GM18868 (cell line): ENCODE measurements at regions not wholly inside any gene's neighbourhood (a gene's known extent, or its start where the extent isn't known, plus 50 kb on each side); places are given as distances from the start of the nearest gene placed in this dataset.

Source experiments
- ATAC-seq: cut with Tn5 transposase; IDR thresholded peaks from one replicate; pipeline ENCODE4 v1.9.1; 2021; ENCODE audit warnings: mild to moderate bottlenecking, moderate library complexity; ENCODE audit not compliant: unreplicated experiment

DNA sequence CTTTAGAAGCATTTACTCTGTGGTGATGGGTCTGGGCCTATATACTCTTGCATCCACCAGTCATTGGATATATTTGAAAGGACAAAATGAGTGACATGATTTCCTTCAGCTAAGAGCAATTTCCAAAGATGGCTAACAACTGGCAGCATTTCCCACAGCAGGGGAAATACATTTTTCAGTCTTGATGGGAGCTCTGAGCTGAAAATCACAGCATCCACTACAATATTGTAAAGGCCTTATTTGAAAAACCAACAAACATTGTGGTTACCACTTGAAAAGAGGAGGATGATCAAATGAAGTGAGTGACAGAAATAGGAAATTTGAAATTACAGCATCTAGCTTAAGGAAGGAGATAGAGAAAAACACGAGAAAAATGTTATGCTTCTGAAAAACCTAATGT, 705.0 kb upstream of the EPHA7 start:
- ATAC-seq: no peak

- ATAC-seq: no peak
Observed at GRCh38 chr6:94121094-94121493, 701.7 kb upstream of the EPHA7 start.

- ATAC-seq: no peak
Observed at GRCh38 chr6:94099072-94099471, 679.7 kb upstream of the EPHA7 start.

DNA sequence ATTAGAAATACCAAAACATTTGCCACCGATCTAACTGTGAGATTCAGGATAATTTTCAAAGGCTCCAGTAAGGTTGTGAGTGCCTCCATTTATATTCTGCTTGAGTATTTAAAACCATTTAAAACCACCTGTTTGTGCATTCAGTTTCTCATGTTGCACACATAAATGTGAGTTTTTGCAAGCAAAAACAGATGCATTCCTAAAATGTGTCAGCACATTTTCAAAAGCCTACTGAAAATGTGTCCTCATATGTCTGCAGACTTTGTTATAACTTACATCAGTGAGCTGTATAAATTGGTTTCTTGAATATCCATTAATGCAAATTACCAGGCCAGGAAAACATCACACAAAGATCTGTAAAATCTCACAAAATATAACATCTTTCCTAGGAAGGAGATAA, 676.6 kb upstream of the EPHA7 start:
- ATAC-seq: no peak

GRCh38 chr6:94089941-94090340, 670.6 kb upstream of the EPHA7 start:
- ATAC-seq: no peak

- no peak for ATAC-seq
Observed at GRCh38 chr6:94088870-94089269, 669.5 kb upstream of the EPHA7 start.

- no peak for ATAC-seq
Observed at GRCh38 chr6:94074764-94075163, 655.4 kb upstream of the EPHA7 start.

- no peak for ATAC-seq
Observed at GRCh38 chr6:94071835-94072234, 652.5 kb upstream of the EPHA7 start.

DNA sequence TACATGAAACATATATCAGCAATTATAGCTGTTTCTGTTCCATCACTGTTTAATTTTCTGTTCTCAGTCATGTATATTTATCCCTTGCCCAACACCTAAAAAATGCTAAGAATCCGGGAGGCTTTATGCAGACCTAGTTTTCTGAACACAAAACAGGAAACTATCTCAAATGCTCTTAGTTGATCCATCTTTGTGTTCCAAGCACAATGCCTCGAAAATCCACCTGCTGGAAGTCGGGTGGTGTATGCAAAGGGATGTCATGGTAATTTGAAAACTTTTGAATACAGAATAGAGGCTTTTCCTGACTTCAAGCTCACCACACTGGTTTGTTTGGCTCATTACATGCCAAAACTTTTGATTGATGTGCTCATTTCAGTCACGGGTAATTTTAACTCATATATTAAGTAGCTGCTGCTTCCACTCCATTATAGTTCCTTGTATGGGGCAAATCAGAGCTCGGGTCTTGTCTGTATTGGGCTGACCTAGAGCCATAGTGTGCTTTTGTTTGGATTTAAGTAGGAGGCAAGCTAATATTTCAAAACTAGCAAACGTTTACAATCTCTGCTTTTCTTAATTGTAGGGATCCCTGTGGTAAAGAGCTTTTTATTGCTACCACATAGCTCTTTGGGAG, 646.5 kb upstream of the EPHA7 start:
- no peak for ATAC-seq

DNA sequence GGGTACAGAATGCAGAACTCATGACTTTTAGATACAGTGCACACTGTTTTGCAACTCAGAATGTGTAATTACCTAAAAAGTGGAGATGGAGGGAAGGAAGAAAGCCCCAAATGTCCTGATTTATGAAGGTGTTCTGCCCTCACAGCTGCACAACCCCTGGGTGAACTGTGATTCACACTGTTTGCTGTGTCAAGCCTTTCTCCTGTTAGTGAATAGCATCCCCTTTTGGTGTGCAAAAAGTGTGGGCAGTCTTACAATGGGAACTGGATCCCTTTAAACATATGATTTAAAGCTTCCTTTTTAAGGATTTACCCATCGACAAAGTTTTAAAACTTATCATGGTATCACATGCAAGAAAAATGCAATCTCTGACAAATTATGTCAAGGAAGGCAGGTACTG, 633.4 kb upstream of the EPHA7 start:
- ATAC-seq: no peak

- no peak for ATAC-seq
Observed at GRCh38 chr6:94050515-94050914, 631.2 kb upstream of the EPHA7 start.

GRCh38 chr6:94049001-94049400, 629.6 kb upstream of the EPHA7 start:
- no peak for ATAC-seq

GRCh38 chr6:94045099-94045829, 625.9 kb upstream of the EPHA7 start:
- no peak for ATAC-seq

- ATAC-seq: peak; percentile 58
Observed at GRCh38 chr6:94041945-94042709, 622.8 kb upstream of the EPHA7 start.

- ATAC-seq: no peak
Observed at GRCh38 chr6:94036024-94036423, 616.7 kb upstream of the EPHA7 start.

DNA sequence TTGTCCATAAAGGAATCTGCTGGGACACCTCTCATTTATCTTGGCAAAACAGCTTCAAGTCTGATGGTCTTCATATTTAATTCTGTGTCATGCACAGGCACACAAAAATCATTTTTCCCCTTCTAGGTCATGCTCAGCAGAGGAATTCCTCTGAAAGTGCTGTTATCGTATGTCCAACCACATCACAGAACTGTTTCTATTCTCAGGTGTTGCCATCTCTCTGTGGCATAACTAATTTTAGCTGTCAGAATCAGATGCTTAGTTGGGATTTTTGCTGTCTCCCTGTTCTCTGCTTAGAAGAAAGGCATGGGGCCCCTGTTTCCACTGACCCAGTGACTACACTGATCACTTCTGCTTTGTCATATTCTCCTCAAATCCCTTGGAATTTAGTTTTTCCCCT, 608.0 kb upstream of the EPHA7 start:
- ATAC-seq: no peak

DNA sequence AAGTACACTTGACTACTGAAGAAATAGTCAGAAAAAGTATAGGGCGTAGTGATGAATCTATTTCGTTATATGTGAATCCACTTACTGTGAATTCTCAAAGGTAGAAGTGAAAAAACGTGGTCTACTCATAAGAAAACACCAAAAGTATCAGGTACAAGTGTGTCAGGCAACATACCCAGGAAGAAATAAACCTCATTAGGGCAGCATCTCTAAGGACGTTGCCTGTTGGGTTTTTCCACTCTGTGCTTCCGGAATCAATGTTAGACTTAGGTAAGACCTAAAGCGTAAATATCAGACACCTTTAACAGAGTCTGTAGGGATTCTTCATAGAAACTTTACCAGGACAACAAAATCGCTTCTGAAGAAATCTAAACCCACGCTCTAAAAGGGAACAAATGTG, 607.2 kb upstream of the EPHA7 start:
- ATAC-seq: no peak

GRCh38 chr6:94005835-94006234, 586.5 kb upstream of the EPHA7 start:
- ATAC-seq: no peak

GRCh38 chr6:93992976-93993375, 573.6 kb upstream of the EPHA7 start:
- no peak for ATAC-seq

GRCh38 chr6:93989630-93990029, 570.3 kb upstream of the EPHA7 start:
- no peak for ATAC-seq

- no peak for ATAC-seq
Observed at GRCh38 chr6:93985953-93986352, 566.6 kb upstream of the EPHA7 start.

DNA sequence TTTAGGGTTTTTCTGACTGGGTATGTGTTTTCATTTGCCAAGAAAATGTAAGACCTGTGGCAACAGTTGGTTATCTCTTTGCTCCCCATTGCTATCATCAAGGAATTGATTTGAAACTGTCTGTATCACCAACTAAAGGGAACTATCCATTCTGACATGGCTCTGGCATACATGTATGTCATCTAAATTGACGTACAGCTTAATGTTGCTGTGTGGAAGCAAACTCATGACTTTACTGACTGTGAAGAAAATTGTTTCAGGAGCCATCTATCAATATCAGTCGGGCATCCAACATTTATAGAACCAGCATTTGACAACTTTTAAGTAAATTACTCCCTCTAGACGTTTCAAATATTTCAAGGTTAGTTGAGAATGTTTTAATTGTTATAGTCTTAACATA, 555.8 kb upstream of the EPHA7 start:
- ATAC-seq: no peak
